Peyer's patch (tissue), 4 donors: ENCODE measurements at regions not wholly inside any gene's neighbourhood (a gene's known extent, or its start where the extent isn't known, plus 50 kb on each side); places are given as distances from the start of the nearest gene placed in this dataset.

Source experiments
- CTCF ChIP-seq, 6 experiments: fragments of 450-650 bp in 4 of 6; fragments of 200-600 bp in 2 of 6; sonication (generic) in 1 of 6; IDR thresholded peaks; one replicate each; pipeline ENCODE4 v1.5.1; 2017 to 2019; ENCODE audit warnings: antibody characterized with exemption in 6 of 6, mild to moderate bottlenecking in 3 of 6, moderate library complexity in 1 of 6
- POLR2A ChIP-seq, 2 donors: fragments of 450-650 bp; IDR thresholded peaks; one replicate each; pipeline ENCODE4 v1.5.1; 2017; ENCODE audit warnings: antibody characterized with exemption in 2 of 2, mild to moderate bottlenecking in 2 of 2, moderate library complexity in 2 of 2

DNA sequence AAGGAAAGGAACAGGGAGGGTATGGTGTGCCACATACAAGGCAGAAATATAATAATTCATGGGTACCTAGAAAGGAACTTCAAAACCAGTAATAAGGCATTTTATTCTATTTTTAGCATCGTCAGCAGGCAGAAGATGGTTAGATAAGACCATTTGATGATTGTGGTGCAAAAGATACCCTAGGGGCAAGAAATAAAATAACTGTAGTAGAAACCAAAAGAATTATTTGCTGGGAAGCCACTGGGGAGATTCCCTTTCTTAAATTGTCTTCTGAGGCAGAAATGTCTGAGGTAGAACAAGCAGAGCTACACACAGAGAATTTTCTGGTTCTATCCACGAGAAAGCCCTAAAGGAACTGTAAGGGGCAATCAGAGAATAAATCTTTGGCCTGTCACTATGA, 64.3 kb upstream of the PCGF5 start:
- TF ChIP-seq CTCF (IDR thresholded peaks at IDR 0.05) (no peak), POLR2A (IDR thresholded peaks at IDR 0.05) (no peak)
